ENCODE measurements at regions not wholly inside any gene's neighbourhood (a gene's known extent, or its start where the extent isn't known, plus 50 kb on each side); places are given as distances from the start of the nearest gene placed in this dataset.

DNA sequence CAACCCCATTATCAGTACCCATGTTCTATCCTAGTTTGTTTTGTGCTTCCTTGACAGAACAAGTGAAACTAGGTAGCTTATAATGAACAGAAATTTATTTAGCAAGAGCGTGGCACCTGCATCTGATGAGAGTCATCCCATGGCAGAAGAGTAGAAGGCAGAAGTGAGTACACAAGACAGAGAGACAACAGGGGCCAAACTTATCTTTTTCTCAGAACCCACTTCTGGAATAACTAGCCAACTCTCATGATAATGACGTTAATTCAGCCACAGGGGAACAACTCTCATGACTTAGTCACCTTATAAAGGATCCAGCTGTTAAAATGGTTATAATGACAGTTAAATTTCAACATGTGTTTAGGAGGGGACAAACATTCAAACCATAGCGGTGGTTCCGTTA is 644.9 kb downstream of the TECRL start:
- Histone ChIP-seq H3K4me3 (no peak overlapping the region), H3K27ac (no peak overlapping the region), H3K9me3 (no peaks in the 10 kb centered on the region), H3K4me1 (no peaks in the 10 kb centered on the region), H3K36me3 (no peaks in the 10 kb centered on the region), H3K27me3 (no peaks in the 10 kb centered on the region)
- TF ChIP-seq POLR2A (IDR thresholded peaks at IDR 0.05), result no peak
- TF ChIP-seq, protein P1, sequence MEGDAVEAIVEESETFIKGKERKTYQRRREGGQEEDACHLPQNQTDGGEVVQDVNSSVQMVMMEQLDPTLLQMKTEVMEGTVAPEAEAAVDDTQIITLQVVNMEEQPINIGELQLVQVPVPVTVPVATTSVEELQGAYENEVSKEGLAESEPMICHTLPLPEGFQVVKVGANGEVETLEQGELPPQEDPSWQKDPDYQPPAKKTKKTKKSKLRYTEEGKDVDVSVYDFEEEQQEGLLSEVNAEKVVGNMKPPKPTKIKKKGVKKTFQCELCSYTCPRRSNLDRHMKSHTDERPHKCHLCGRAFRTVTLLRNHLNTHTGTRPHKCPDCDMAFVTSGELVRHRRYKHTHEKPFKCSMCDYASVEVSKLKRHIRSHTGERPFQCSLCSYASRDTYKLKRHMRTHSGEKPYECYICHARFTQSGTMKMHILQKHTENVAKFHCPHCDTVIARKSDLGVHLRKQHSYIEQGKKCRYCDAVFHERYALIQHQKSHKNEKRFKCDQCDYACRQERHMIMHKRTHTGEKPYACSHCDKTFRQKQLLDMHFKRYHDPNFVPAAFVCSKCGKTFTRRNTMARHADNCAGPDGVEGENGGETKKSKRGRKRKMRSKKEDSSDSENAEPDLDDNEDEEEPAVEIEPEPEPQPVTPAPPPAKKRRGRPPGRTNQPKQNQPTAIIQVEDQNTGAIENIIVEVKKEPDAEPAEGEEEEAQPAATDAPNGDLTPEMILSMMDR (IDR thresholded peaks at IDR 0.05), result no peak
- DNase-seq, result no peak
- intact Hi-C loops (cut with DNase I; ENCODE audit: low total_unique reads), result no loop called here

DNA sequence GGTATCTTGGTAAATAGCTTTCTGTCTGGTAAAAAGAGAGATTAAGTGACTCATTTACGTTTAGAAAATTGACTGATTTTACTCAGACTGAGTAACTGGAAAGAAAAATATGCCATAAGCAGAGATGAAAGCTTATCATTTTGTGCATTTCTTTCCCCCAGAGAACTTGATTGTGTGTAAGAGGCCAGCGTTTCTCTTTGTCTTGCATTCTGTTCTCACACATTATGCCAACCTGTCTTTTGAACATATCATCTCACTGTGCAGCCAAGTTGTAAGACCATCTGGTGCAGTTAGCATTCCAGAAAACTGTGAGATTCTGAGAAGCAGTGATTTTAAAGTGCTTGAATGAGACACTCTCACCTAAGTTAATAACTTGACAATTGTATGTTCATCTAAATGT is 651.3 kb downstream of the TECRL start:
- H3K9me3 ChIP-seq, result no peaks in the 10 kb centered on the region
- no peak overlapping the region for H3K4me3 ChIP-seq
- no peaks in the 10 kb centered on the region for H3K27me3 ChIP-seq
- TF ChIP-seq POLR2A (IDR thresholded peaks at IDR 0.05), result no peak
- TF ChIP-seq, protein P1 (IDR thresholded peaks at IDR 0.05), result no peak
- H3K4me1 ChIP-seq, result no peaks in the 10 kb centered on the region
- H3K27ac ChIP-seq, result no peak overlapping the region
- no peak for DNase-seq
- no peaks in the 10 kb centered on the region for H3K36me3 ChIP-seq
- intact Hi-C loops (cut with DNase I; ENCODE audit: low total_unique reads), result no loop called here

GRCh38 chr4:63742882-63743281 is 666.4 kb downstream of the TECRL start:
- H3K36me3 ChIP-seq, result no peaks in the 10 kb centered on the region
- DNase-seq, result no peak
- intact Hi-C loops (cut with DNase I; ENCODE audit: low total_unique reads), result no loop called here

DNA sequence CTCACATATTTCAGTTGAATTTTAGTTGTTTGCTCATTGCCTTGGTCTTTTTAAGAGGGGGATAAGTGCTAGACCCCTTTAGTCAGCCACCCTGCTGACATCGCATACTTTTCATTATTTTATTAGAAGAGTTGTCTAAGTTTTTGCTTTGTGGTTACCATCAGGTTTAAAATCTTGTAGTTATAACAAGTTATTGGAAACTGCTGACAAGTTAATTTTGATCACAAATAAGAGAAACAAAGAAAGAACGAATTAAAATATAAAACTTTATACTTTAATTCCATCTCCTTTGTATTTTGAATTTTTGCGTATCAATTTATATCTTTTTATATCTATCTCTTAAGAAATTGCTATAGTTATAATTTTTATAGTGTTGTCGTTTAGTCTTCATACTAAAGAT is 679.7 kb downstream of the TECRL start:
- no peaks in the 10 kb centered on the region for H3K4me1 ChIP-seq
- no peak overlapping the region for H3K4me3 ChIP-seq
- no peak for DNase-seq
- no peaks in the 10 kb centered on the region for H3K36me3 ChIP-seq
- no peaks in the 10 kb centered on the region for H3K9me3 ChIP-seq
- H3K27me3 ChIP-seq, result no peaks in the 10 kb centered on the region
- intact Hi-C loops (cut with DNase I; ENCODE audit: low total_unique reads), result no loop called here
- H3K27ac ChIP-seq, result no peak overlapping the region
- TF ChIP-seq, protein P1 (IDR thresholded peaks at IDR 0.05), result no peak
- TF ChIP-seq POLR2A (IDR thresholded peaks at IDR 0.05), result no peak

More at GRCh38 chr4:63742882-63743281, 666.4 kb downstream of the TECRL start:
- H3K9me3 ChIP-seq, result no peaks in the 10 kb centered on the region
- no peak overlapping the region for H3K27ac ChIP-seq
- H3K4me3 ChIP-seq, result no peak overlapping the region
- TF ChIP-seq POLR2A (IDR thresholded peaks at IDR 0.05), result no peak
- TF ChIP-seq, protein P1 (IDR thresholded peaks at IDR 0.05), result no peak
- H3K27me3 ChIP-seq, result no peaks in the 10 kb centered on the region
- H3K4me1 ChIP-seq, result no peaks in the 10 kb centered on the region

DNA sequence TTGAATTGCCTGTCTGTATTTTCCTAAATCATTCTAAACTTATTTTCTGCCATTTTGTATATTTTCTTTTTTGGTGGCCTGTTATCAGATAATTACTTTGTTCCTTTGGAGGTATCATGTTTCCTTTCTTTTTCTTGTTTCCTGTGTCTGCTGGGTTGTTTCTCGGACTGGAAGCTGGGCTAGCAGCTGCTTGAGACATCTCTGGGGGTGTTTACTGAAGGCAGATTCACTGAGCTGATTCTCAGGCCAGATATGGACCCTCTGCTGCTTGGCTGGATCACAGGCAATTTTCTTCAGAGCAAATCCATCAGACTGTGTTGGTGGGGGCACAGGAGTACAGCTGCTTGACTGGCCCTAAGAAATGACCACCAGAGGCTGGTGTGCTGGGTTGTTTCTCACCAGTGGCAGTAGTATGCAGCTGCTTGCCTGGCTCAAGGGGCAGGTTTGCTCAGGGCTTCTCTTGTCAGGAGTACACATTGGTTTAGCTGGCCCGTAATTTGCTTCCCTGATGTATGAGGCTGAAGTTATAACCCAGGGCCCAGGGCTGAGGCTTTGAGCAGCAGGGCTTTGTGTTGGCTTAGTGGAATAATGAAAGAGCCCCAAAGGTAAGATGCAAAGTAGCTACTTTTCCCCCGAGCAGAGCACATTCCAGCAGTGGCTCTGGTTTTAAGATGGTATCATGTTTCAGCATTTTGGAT is 680.6 kb downstream of the TECRL start:
- Histone ChIP-seq H3K9me3 (no peaks in the 10 kb centered on the region), H3K4me1 (no peaks in the 10 kb centered on the region), H3K4me3 (no peak overlapping the region), H3K36me3 (no peaks in the 10 kb centered on the region), H3K27me3 (no peaks in the 10 kb centered on the region), H3K27ac (no peak overlapping the region)
- TF ChIP-seq, protein P1 (IDR thresholded peaks at IDR 0.05), result no peak
- TF ChIP-seq POLR2A (IDR thresholded peaks at IDR 0.05), result no peak
- intact Hi-C loops (cut with DNase I; ENCODE audit: low total_unique reads), result no loop called here
- DNase-seq, result no peak

Measured in uterus (tissue), 3 donors.